CD4-positive, alpha-beta T cell treated with Interleukin-1 beta for 1 hour (primary cell): ENCODE measurements at regions not wholly inside any gene's neighbourhood (a gene's known extent, or its start where the extent isn't known, plus 50 kb on each side); places are given as distances from the start of the nearest gene placed in this dataset.

Source experiments
- DNase-seq, 2 donors: peaks; one replicate each; pipeline ENCODE4 v3.0.0-alpha.2; 2020 to 2022

GRCh38 chr2:163541943-163542342, 193.9 kb downstream of the FIGN start:
- DNase-seq: no peak

- no peak for DNase-seq
Observed at GRCh38 chr2:163541495-163541894, 194.3 kb downstream of the FIGN start.

GRCh38 chr2:163528640-163529217, 207.1 kb downstream of the FIGN start:
- DNase-seq: no peak

- no peak for DNase-seq
Observed at GRCh38 chr2:163527381-163527780, 208.4 kb downstream of the FIGN start.

GRCh38 chr2:163518762-163519161, 217.0 kb downstream of the FIGN start:
- no peak for DNase-seq

GRCh38 chr2:163515836-163516235, 220.0 kb downstream of the FIGN start:
- DNase-seq: no peak

- no peak for DNase-seq
Observed at GRCh38 chr2:163505281-163505680, 230.5 kb downstream of the FIGN start.

GRCh38 chr2:163493359-163494298, 242.2 kb downstream of the FIGN start:
- DNase-seq: no peak

- DNase-seq: no peak
Observed at GRCh38 chr2:163491850-163492249, 244.0 kb downstream of the FIGN start.

GRCh38 chr2:163490281-163490680, 245.5 kb downstream of the FIGN start:
- no peak for DNase-seq

- no peak for DNase-seq
Observed at GRCh38 chr2:163481515-163481914, 254.3 kb downstream of the FIGN start.

- DNase-seq: no peak
Observed at GRCh38 chr2:163479599-163479998, 256.2 kb downstream of the FIGN start.

GRCh38 chr2:163475815-163476214, 260.0 kb downstream of the FIGN start:
- no peak for DNase-seq

GRCh38 chr2:163474889-163475288, 260.9 kb downstream of the FIGN start:
- no peak for DNase-seq

GRCh38 chr2:163474319-163474744, 261.5 kb downstream of the FIGN start:
- DNase-seq: no peak

GRCh38 chr2:163471947-163472346, 263.9 kb downstream of the FIGN start:
- DNase-seq: no peak

- no peak for DNase-seq
Observed at GRCh38 chr2:163469561-163469962, 266.2 kb downstream of the FIGN start.

GRCh38 chr2:163467251-163467630, 268.6 kb downstream of the FIGN start:
- DNase-seq: no peak

- DNase-seq: no peak
Observed at GRCh38 chr2:163466331-163467250, 269.2 kb downstream of the FIGN start.

- no peak for DNase-seq
Observed at GRCh38 chr2:163465440-163465839, 270.4 kb downstream of the FIGN start.

- no peak for DNase-seq
Observed at GRCh38 chr2:163463411-163463810, 272.4 kb downstream of the FIGN start.

- no peak for DNase-seq
Observed at GRCh38 chr2:163462993-163463392, 272.8 kb downstream of the FIGN start.

- no peak for DNase-seq
Observed at GRCh38 chr2:163459986-163460385, 275.8 kb downstream of the FIGN start.
